ENCODE measurements at regions not wholly inside any gene's neighbourhood (a gene's known extent, or its start where the extent isn't known, plus 50 kb on each side); places are given as distances from the start of the nearest gene placed in this dataset.

- DNase-seq (ENCODE audit: low read depth in 2 of 2) = no peak
Observed at GRCh38 chr1:229964281-229964680, 102.8 kb upstream of the GALNT2 start.

- DNase-seq (ENCODE audit: low read depth in 2 of 2) = no peak
Observed at GRCh38 chr1:229970714-229971113, 96.3 kb upstream of the GALNT2 start.

GRCh38 chr1:229971141-229971540, 95.9 kb upstream of the GALNT2 start:
- no peak for DNase-seq (ENCODE audit: low read depth in 2 of 2)

- no peak for DNase-seq (ENCODE audit: low read depth in 2 of 2)
Observed at GRCh38 chr1:229972600-229973296, 94.3 kb upstream of the GALNT2 start.

- DNase-seq (ENCODE audit: low read depth in 2 of 2) = no peak
Observed at GRCh38 chr1:229973297-229973612, 93.8 kb upstream of the GALNT2 start.

GRCh38 chr1:229975047-229975446, 92.0 kb upstream of the GALNT2 start:
- DNase-seq (ENCODE audit: low read depth in 2 of 2) = no peak

GRCh38 chr1:229980009-229980408, 87.0 kb upstream of the GALNT2 start:
- no peak for DNase-seq (ENCODE audit: low read depth in 2 of 2)

GRCh38 chr1:229981736-229982135, 85.3 kb upstream of the GALNT2 start:
- no peak for DNase-seq (ENCODE audit: low read depth in 2 of 2)

- DNase-seq (ENCODE audit: low read depth in 2 of 2) = no peak
Observed at GRCh38 chr1:229984310-229984991, 82.6 kb upstream of the GALNT2 start.

GRCh38 chr1:229984992-229985612, 81.9 kb upstream of the GALNT2 start:
- DNase-seq (ENCODE audit: low read depth in 2 of 2) = no peak

- no peak for DNase-seq (ENCODE audit: low read depth in 2 of 2)
Observed at GRCh38 chr1:229985613-229986010, 81.4 kb upstream of the GALNT2 start.

GRCh38 chr1:229986737-229987337, 80.2 kb upstream of the GALNT2 start:
- DNase-seq (ENCODE audit: low read depth in 2 of 2) = no peak

- no peak for DNase-seq (ENCODE audit: low read depth in 2 of 2)
Observed at GRCh38 chr1:229987953-229988352, 79.1 kb upstream of the GALNT2 start.

GRCh38 chr1:229988534-229988933, 78.5 kb upstream of the GALNT2 start:
- no peak for DNase-seq (ENCODE audit: low read depth in 2 of 2)

- no peak for DNase-seq (ENCODE audit: low read depth in 2 of 2)
Observed at GRCh38 chr1:229989591-229990248, 77.3 kb upstream of the GALNT2 start.

- DNase-seq (ENCODE audit: low read depth in 2 of 2) = no peak
Observed at GRCh38 chr1:229990326-229990725, 76.7 kb upstream of the GALNT2 start.

- no peak for DNase-seq (ENCODE audit: low read depth in 2 of 2)
Observed at GRCh38 chr1:229991104-229991513, 75.9 kb upstream of the GALNT2 start.

- DNase-seq (ENCODE audit: low read depth in 2 of 2) = no peak
Observed at GRCh38 chr1:229991724-229992333, 75.2 kb upstream of the GALNT2 start.

GRCh38 chr1:229993060-229993459, 74.0 kb upstream of the GALNT2 start:
- DNase-seq (ENCODE audit: low read depth in 2 of 2) = no peak

GRCh38 chr1:229993894-229994293, 73.1 kb upstream of the GALNT2 start:
- no peak for DNase-seq (ENCODE audit: low read depth in 2 of 2)

- DNase-seq (ENCODE audit: low read depth in 2 of 2) = no peak
Observed at GRCh38 chr1:229999004-229999670, 67.9 kb upstream of the GALNT2 start.
